HG02571 (cell line): ENCODE measurements at regions not wholly inside any gene's neighbourhood (a gene's known extent, or its start where the extent isn't known, plus 50 kb on each side); places are given as distances from the start of the nearest gene placed in this dataset.

Experiments
- ATAC-seq: cut with Tn5 transposase; IDR thresholded peaks from one replicate; pipeline ENCODE4 v1.9.1; 2021; ENCODE audit warnings: mild to moderate bottlenecking, moderate library complexity; ENCODE audit not compliant: unreplicated experiment

DNA sequence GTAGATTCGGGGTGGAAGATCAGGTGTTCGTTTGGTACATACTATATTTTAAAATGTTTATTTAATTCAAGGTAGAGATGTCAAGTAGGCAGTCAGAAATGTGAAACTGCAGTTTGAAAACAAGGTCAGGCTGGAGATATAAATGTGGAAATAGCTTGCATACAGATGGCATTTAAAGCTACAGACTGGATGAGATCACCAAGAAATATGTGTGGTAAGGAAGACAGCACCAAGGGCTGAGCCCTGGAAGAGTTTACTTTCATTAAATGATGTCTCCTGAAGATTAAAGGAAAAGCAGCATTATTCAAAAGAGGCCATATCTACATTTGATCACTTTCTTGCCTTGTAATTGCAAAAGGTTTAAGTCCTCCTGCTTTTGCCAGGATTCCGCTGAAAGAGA lies 271.3 kb downstream of the PTBP2 start:
- no peak for ATAC-seq

DNA sequence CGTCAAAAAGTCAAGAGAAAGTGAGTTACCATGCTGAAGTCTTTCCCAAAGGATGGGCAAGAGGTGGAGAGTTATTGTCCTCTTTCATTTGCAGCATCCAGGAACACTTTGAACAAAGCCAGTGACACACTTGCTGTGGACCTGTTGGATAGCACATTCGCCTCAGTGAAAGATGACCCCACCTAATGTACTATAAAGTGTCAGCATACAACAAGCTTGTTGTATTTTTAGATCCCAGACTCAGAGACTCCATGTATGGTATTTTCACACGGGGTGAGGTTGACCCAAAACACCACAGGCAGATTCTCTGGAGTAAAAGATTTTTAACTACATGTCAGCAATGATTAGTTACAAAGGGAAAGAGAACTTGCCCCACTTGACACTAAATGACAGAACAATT lies 273.8 kb downstream of the PTBP2 start:
- ATAC-seq, result no peak

DNA sequence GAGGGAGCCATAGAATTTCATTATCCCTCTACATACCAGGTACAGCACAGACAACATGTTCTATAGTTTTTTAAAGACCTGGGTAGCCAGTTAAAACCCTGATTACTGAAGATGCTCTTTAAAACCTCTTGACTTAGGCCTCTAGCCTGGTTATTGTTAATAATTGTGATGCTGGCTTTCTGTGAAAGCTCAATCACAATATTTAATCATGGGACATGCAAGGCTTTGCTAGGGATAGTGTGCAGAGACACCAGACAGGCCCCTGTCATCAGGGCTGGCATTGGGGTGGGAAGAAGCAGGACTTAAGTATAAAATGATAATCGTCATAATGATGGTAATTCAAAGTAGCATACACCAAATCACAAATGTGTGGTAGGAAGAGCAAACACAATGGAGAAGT lies 274.4 kb downstream of the PTBP2 start:
- ATAC-seq, result no peak

DNA sequence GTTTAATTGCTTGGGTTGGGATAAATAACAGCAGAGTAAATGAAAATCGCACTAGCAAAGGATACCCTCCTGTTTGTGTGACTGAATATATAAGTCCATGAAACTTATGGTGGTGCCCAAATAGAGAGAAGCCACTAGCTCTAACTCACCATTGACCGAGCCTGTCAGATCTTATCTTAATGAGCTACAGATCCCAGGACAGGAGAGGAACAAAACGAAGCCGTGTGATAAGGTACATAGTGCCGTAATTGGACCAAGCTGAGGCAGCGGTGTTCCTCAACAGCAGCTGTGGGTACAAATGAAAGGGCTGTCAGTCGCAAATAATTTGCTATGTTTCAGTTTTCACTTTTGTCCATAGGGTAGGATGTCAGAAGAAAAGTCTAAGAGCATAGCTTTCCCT lies 276.1 kb downstream of the PTBP2 start:
- ATAC-seq, result no peak

DNA sequence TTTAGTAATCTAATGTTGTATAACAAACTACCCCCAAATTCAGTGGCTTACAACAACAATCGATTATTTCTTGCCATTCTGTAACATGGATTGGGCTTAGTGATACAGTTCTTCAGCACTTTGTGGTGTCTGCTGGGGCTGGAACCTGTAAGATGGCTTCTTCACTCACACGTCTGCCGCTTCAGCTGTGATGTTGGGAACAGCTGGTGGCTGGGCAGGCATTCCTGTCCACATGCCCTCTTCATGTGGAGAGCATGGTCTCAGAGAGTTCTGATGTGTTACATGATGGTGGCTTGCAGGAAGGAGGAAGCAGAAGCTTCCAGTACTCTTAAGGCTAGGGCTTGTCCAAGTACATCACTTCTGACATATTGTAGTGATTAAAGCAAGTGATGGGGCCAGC lies 276.9 kb downstream of the PTBP2 start:
- no peak for ATAC-seq

DNA sequence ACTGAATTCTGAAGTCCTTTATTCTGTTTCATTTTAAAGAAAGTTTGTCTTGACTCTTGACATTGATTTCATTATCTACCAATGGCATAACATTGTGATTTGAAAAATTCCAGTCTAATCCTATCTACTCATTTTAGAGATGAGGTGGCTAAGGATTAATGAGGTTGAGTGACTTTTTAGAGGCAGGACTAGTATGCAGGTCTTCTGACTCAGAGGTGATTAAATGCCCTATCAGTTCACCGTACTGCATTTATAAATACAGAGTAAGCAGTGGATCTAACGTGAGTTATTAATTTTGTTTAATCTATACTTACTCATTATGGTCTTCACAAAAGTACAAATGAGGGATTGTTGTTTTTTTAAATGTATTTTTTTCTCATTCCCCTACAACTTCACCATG lies 277.6 kb downstream of the PTBP2 start:
- no peak for ATAC-seq

DNA sequence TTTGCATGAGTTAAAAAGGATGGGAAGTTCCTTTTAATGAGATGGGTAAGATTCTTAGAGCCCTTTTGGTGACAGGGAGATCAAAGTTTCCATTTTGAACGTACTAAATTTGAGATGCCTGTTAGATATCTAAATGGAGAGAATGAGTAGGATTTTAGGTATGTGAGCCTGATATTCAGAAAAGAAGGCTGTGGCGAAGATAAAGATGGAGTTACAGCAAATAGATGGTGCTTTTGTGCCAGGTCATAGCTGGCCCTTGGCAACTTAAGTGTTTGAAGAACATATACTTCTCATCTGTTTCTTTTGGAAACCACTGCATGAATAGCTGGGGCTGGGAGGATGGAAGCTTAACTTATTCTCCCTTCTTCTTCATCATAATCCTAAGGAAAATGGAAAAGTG lies 282.5 kb downstream of the PTBP2 start:
- no peak for ATAC-seq

DNA sequence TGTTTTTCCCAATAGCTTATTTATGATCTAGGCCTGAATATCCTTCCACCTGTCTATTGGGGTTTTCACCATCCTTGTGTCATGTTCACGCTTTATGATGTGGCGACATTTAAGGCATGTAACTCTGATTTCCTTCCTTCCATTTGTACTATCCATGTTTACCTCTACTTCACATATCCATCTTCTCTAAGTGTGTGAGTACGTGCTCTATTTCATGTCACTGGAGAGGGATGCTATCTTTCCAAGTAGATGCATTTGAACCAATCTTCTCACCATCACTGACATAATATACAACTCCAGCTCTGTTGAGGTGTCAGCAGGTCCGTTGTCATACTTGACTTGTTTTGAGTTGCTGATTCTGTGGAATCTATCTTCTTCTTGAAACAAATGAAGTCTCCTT lies 283.2 kb downstream of the PTBP2 start:
- no peak for ATAC-seq

DNA sequence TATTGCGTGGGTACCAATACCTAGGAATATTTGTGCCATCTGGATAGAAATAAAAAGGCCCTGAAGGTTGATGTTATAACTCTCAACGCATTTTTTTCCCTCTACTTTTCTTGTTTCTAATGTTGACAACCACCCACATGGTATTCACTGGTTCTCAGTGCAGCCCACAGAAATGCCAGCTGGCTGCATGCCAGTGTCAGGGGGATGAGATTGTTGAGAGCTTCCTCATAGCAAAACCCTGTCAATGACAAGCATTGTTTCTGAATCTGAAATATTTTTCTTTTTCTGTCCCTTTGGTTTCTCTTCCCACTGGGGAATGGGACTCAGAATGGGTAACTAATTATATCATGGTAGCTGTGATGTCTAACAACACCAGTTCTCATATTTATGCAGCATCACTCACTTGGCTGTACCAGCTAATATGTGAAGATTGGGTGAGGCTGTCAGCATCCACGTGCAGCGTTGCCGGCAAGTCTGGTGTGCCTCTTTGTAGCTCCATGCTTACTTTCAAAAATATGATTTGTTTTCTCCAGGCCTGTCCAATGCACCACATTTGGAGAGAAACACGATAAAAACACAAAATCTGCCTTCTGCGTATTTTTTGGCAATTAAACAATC lies 284.6 kb downstream of the PTBP2 start:
- no peak for ATAC-seq

DNA sequence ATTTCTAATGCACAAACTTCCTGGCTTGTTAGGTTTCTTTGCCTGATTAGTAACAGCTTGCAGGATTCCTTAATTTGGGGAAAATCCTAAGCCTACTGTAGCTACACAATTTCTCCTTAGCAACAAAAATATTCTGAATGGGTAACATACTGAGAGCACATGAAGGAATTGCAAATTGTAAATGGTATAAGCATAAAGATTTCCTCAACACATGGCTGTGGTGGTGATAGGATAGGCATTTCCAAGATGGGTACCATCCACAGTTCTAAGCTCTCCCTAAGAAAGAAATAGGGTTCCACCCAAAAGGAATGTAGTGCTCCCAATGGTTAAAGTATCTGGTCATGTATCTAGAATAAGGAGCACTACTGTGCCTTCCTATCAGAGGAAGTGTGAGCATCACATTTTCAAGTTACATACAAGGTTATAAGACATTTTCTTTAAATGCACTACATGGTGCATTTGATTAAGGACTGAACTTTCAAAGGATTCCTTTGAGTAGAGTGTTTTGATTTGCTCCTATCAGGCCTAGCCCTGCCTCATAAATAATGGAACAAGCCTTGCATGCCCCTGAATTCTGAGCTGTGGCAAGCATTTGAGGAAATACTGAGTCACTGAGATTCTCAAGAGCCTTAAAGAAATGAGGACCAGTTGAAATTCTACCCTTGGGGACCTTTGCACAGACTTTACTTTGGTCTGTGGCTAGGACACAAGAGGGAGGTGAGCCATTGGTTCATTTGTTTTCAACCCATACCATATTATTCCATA lies 286.4 kb downstream of the PTBP2 start:
- ATAC-seq, result no peak

DNA sequence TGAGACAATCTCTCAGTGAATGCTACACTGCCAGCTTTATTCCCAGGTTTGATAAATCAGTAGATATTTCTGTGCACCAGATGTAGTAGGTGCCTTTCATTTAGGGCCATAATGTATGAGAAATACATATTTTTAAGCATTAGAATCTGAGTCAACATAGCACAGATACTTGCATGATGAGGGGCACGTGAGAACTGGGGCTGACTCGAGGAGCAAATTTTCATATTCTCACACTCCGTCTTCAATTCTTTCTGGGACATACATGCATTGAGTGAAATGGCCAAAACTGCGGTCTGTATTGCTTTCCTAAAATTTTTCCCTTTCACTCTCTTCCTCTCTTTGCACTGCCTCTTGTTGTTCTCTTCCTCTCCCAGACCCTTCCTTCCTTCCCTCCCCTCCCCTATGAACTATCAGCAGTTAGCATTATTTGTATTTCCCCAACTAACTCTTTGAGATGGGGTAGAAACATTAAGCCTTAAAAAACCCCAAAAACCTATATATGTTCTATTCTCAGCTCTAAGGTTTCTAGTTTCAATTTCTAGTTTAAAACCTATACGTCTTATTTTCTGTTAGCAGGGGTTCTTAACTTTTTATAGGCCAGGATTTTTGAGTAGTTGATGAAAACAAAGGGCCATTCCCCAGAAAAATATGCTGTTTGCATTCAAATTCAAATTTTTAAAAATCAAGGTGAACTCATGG lies 289.1 kb downstream of the PTBP2 start:
- no peak for ATAC-seq

DNA sequence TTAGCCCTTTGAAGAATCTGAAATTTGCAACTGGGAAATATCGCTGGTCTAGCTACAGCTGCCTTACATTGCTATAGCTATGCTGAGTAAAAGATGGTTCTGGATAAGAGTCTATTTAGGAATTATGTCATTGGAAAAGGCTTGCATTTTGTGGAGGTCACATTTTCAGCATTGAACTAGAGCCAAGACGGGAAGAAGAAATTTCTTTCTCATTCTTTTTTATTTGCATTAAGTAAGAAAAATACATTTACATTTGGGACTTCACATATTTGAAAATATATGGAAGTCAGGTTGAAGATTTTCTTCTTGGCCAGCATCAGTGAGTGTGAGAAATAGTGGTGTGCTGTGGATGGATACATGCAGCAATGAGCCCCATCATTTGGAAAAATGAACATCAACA lies 291.6 kb downstream of the PTBP2 start:
- no peak for ATAC-seq

DNA sequence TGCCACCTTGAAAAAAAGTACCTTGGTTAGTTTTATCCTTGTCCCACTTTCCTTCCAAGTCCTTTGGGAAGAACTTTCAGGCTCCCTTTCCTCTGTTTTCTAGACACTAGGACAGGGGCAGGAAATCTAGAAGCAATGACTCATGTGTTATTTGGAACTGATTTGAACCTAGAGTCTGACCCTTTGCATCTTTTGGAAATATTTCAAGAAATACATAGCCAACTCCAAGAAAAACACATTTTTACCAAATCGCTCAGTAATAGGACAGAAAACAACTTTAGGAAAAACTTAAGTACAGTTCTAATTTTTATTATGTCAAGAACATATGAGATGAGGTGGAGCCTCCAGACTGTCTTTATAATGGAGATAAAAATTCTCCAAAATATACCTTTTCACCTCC lies 292.4 kb downstream of the PTBP2 start:
- no peak for ATAC-seq

DNA sequence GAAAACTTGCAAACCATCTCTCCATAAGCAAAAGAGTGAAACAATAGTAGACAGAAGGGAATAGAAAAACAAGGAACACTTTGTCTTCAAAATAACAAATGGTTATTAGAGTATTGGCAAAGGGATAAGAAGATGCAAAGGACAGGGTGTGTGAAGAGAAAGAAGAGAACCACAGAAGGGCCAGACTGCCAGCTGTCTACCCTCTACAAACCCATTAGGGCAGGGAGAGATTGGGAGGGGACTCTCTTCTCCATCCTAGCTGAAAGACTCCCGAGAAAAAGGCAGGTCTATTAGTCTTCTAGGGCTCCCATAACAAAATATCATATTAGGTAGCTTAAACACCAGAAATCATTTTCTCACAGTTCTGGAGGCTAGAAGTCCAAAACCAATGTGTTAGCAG lies 292.8 kb downstream of the PTBP2 start:
- ATAC-seq, result no peak

DNA sequence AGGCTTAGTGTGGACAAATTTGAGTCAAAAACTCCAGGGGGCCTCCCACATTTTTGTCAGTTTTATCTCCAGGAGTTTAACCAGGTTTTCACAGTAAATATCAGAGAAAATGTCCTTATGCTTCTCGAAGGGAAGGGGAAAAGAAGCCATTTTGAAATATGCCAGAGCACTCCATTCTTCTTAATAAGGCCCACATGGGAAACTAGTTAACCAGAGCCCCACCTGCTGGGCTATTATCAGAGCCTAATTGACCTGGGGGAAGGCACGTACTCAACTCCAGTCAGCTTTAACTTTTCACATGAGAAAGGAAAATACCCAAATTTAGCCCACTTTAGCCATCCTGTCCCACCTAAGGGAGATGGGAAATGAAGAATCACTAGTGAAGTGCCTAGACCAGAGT lies 296.3 kb downstream of the PTBP2 start:
- ATAC-seq, result no peak
